ENCODE measurements at regions not wholly inside any gene's neighbourhood (a gene's known extent, or its start where the extent isn't known, plus 50 kb on each side); places are given as distances from the start of the nearest gene placed in this dataset.

DNA sequence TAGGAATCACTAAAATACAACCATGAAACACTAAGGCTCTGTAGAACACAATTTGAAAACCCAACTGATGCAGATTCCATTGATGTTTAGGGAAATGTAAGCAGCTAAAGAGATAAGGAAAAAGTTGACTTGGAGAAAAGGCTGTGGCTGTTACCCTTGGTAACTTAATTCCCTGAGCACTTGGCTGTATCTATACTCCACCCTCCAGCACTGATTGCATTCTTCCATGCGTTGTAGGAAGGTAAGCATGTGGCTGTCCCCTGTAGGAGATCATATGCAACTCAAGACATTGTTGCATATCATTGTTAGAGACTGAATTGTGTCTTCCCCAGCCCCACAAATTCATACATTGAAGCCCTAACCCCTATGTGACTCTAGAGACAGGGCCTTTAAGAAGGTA is 184.5 kb downstream of the CEMIP2 start:
- TF ChIP-seq USF1 (IDR thresholded peaks at IDR 0.05) (no peak), TCF12 (IDR thresholded peaks at IDR 0.05; ENCODE audit: low read depth) (no peak), NFIC (IDR thresholded peaks at IDR 0.05) (no peak), YY1 (IDR thresholded peaks at IDR 0.05; ENCODE audit: low read depth) (no peak), CEBPB (IDR thresholded peaks at IDR 0.05) (no peak), EGR1 (IDR thresholded peaks at IDR 0.05) (no peak), RAD21 (IDR thresholded peaks at IDR 0.05; ENCODE audit: low read depth) (no peak), FOXM1 (IDR thresholded peaks at IDR 0.05; ENCODE audit: borderline replicate concordance, low read depth) (no peak), MAX (IDR thresholded peaks at IDR 0.05) (no peak), EP300 (IDR thresholded peaks at IDR 0.05; ENCODE audit: borderline replicate concordance) (no peak), TEAD4 (IDR thresholded peaks at IDR 0.05) (no peak), REST (IDR thresholded peaks at IDR 0.05; ENCODE audit: low read depth) (no peak)

GRCh38 chr9:71582347-71582746 is 186.0 kb downstream of the CEMIP2 start:
- TF ChIP-seq USF1 (IDR thresholded peaks at IDR 0.05): no peak
- TF ChIP-seq REST (IDR thresholded peaks at IDR 0.05; ENCODE audit: low read depth): no peak
- TF ChIP-seq TCF12 (IDR thresholded peaks at IDR 0.05; ENCODE audit: low read depth): no peak
- no peak for TF ChIP-seq TAF1 (IDR thresholded peaks at IDR 0.05; ENCODE audit: low read depth)
- no peak for TF ChIP-seq RAD21 (IDR thresholded peaks at IDR 0.05; ENCODE audit: low read depth)
- TF ChIP-seq CEBPB (IDR thresholded peaks at IDR 0.05): no peak
- TF ChIP-seq ZBTB7A (IDR thresholded peaks at IDR 0.05; ENCODE audit: low read depth): no peak
- no peak for TF ChIP-seq NFIC (IDR thresholded peaks at IDR 0.05)

GRCh38 chr9:71581101-71581500 is 187.2 kb downstream of the CEMIP2 start:
- TF ChIP-seq EGR1 (IDR thresholded peaks at IDR 0.05): no peak
- no peak for TF ChIP-seq RAD21 (IDR thresholded peaks at IDR 0.05; ENCODE audit: low read depth)
- no peak for TF ChIP-seq FOXM1 (IDR thresholded peaks at IDR 0.05; ENCODE audit: borderline replicate concordance, low read depth)
- TF ChIP-seq YY1 (IDR thresholded peaks at IDR 0.05; ENCODE audit: low read depth): no peak
- TF ChIP-seq TCF12 (IDR thresholded peaks at IDR 0.05; ENCODE audit: low read depth): no peak
- no peak for TF ChIP-seq TAF1 (IDR thresholded peaks at IDR 0.05; ENCODE audit: low read depth)
- TF ChIP-seq CREB1 (IDR thresholded peaks at IDR 0.05; ENCODE audit: low read depth): no peak
- no peak for TF ChIP-seq EP300 (IDR thresholded peaks at IDR 0.05; ENCODE audit: borderline replicate concordance)
- TF ChIP-seq USF1 (IDR thresholded peaks at IDR 0.05): no peak
- TF ChIP-seq MAX (IDR thresholded peaks at IDR 0.05): no peak
- TF ChIP-seq CEBPB (IDR thresholded peaks at IDR 0.05): no peak
- no peak for TF ChIP-seq REST (IDR thresholded peaks at IDR 0.05; ENCODE audit: low read depth)
- no peak for TF ChIP-seq TEAD4 (IDR thresholded peaks at IDR 0.05)

GRCh38 chr9:71571186-71571585 is 197.1 kb downstream of the CEMIP2 start:
- TF ChIP-seq EP300 (IDR thresholded peaks at IDR 0.05; ENCODE audit: borderline replicate concordance) (no peak), ZBTB7A (IDR thresholded peaks at IDR 0.05; ENCODE audit: low read depth) (no peak), REST (IDR thresholded peaks at IDR 0.05; ENCODE audit: low read depth) (no peak), TAF1 (IDR thresholded peaks at IDR 0.05; ENCODE audit: low read depth) (no peak), YY1 (IDR thresholded peaks at IDR 0.05; ENCODE audit: low read depth) (no peak), CEBPB (IDR thresholded peaks at IDR 0.05) (no peak), EGR1 (IDR thresholded peaks at IDR 0.05) (no peak), USF1 (IDR thresholded peaks at IDR 0.05) (no peak), RAD21 (IDR thresholded peaks at IDR 0.05; ENCODE audit: low read depth) (no peak), TEAD4 (IDR thresholded peaks at IDR 0.05) (no peak), FOXM1 (IDR thresholded peaks at IDR 0.05; ENCODE audit: borderline replicate concordance, low read depth) (no peak), MAX (IDR thresholded peaks at IDR 0.05) (no peak), TCF12 (IDR thresholded peaks at IDR 0.05; ENCODE audit: low read depth) (no peak), NFIC (IDR thresholded peaks at IDR 0.05) (no peak), CREB1 (IDR thresholded peaks at IDR 0.05; ENCODE audit: low read depth) (no peak)

All from Ishikawa (cell line).